WTC11 (cell line): ENCODE measurements at regions not wholly inside any gene's neighbourhood (a gene's known extent, or its start where the extent isn't known, plus 50 kb on each side); places are given as distances from the start of the nearest gene placed in this dataset.

ENCODE experiments used
- ATAC-seq: fragments of 200-7000 bp; cut with Tn5 transposase; 2 replicates; pipeline ENCODE4 v1.10.0; 2021; ENCODE audit warnings: mild to moderate bottlenecking, moderate library complexity
- CTCF ChIA-PET: fragments of 300-600 bp; sonication (Branson Sonifier 250); formaldehyde crosslinking; loops from one replicate; lab custom pipeline; 2021; ENCODE audit warnings: antibody characterized with exemption; lab: Charles Lee
- POLR2A ChIA-PET: fragments of 350-600 bp; sonication (Branson Sonifier 250); formaldehyde crosslinking; loops from one replicate; lab custom pipeline; 2021; ENCODE audit warnings: antibody characterized with exemption; lab: Charles Lee
- DNase-seq: peaks from one replicate; pipeline ENCODE4 v3.0.0; 2021; ENCODE audit warnings: low spot score
- H3K27ac Mint-ChIP-seq: 2 replicates; pipeline ENCODE4 v1.8.0; 2021; ENCODE audit warnings: mixed read lengths
- H3K27me3 Mint-ChIP-seq: 2 replicates; pipeline ENCODE4 v1.8.0; 2021; ENCODE audit warnings: low read depth, mild to moderate bottlenecking, moderate library complexity, mixed read lengths
- H3K36me3 Mint-ChIP-seq: 2 replicates; pipeline ENCODE4 v1.8.0; 2021; ENCODE audit warnings: mixed read lengths
- H3K4me1 Mint-ChIP-seq: 2 replicates; pipeline ENCODE4 v1.8.0; 2022; ENCODE audit warnings: mixed read lengths
- H3K4me3 Mint-ChIP-seq: 2 replicates; pipeline ENCODE4 v1.8.0; 2021; ENCODE audit warnings: mild to moderate bottlenecking, moderate library complexity, mixed read lengths
- H3K9me3 Mint-ChIP-seq: 2 replicates; pipeline ENCODE4 v1.8.0; 2021; ENCODE audit warnings: mixed read lengths
- CBFB ChIP-seq: sonication (generic); formaldehyde crosslinking; IDR thresholded peaks from 2 replicates; pipeline ENCODE4 v1.8.1; 2022; ENCODE audit warnings: mild to moderate bottlenecking, low read depth, missing genetic modification reagents
- CREB1 ChIP-seq: sonication (generic); formaldehyde crosslinking; IDR thresholded peaks from 2 replicates; pipeline ENCODE4 v1.8.0; 2023; ENCODE audit warnings: mild to moderate bottlenecking, missing genetic modification reagents
- EMX1 ChIP-seq: fragments of 250-450 bp; sonication (Bioruptor Pico); IDR thresholded peaks from 2 replicates; pipeline ENCODE4 v1.8.0; 2021; ENCODE audit warnings: mild to moderate bottlenecking
- ESRRA ChIP-seq: sonication (generic); formaldehyde crosslinking; IDR thresholded peaks from 2 replicates; pipeline ENCODE4 v1.8.1; 2022; ENCODE audit warnings: mild to moderate bottlenecking, missing genetic modification reagents, borderline replicate concordance
- ETV6 ChIP-seq: sonication (generic); formaldehyde crosslinking; IDR thresholded peaks from 2 replicates; pipeline ENCODE4 v1.8.1; 2022; ENCODE audit warnings: mild to moderate bottlenecking, missing genetic modification reagents
- HMGXB4 ChIP-seq: sonication (generic); formaldehyde crosslinking; IDR thresholded peaks from 2 replicates; pipeline ENCODE4 v1.8.1; 2023; ENCODE audit warnings: mild to moderate bottlenecking, moderate library complexity, missing genetic modification reagents
- IRF2 ChIP-seq: sonication (generic); formaldehyde crosslinking; IDR thresholded peaks from 2 replicates; pipeline ENCODE4 v1.8.0; 2022; ENCODE audit warnings: low read depth, missing genetic modification reagents, borderline replicate concordance
- JAZF1 ChIP-seq: fragments of 250-450 bp; sonication (Bioruptor Pico); IDR thresholded peaks from 2 replicates; pipeline ENCODE4 v1.9.0; 2021; ENCODE audit warnings: moderate library complexity, mild to moderate bottlenecking, inconsistent platforms
- MYBL2 ChIP-seq: sonication (generic); formaldehyde crosslinking; IDR thresholded peaks from 2 replicates; pipeline ENCODE4 v1.8.1; 2023; ENCODE audit warnings: mild to moderate bottlenecking, moderate library complexity, missing genetic modification reagents
- NFE2L1 ChIP-seq: sonication (generic); formaldehyde crosslinking; IDR thresholded peaks from 2 replicates; pipeline ENCODE4 v1.8.1; 2023; ENCODE audit warnings: missing genetic modification reagents
- NFYB ChIP-seq: sonication (generic); formaldehyde crosslinking; conservative IDR thresholded peaks from 2 replicates; pipeline ENCODE4 v1.8.0; 2022; ENCODE audit warnings: low read depth, missing genetic modification reagents
- NR2C2 ChIP-seq: sonication (generic); formaldehyde crosslinking; IDR thresholded peaks from 2 replicates; pipeline ENCODE4 v1.8.0; 2022; ENCODE audit warnings: mild to moderate bottlenecking, missing genetic modification reagents
- OVOL2 ChIP-seq: fragments of 250-450 bp; sonication (Bioruptor Pico); IDR thresholded peaks from 2 replicates; pipeline ENCODE4 v1.9.0; 2021; ENCODE audit warnings: mild to moderate bottlenecking, borderline replicate concordance
- SMAD4 ChIP-seq: sonication (generic); formaldehyde crosslinking; IDR thresholded peaks from 2 replicates; pipeline ENCODE4 v1.8.0; 2022; ENCODE audit warnings: mild to moderate bottlenecking, missing genetic modification reagents
- STAT6 ChIP-seq: sonication (generic); formaldehyde crosslinking; conservative IDR thresholded peaks from 2 replicates; pipeline ENCODE4 v1.8.1; 2023; ENCODE audit warnings: mild to moderate bottlenecking, low read depth, missing genetic modification reagents, moderate library complexity
- TEAD1 ChIP-seq: sonication (generic); formaldehyde crosslinking; IDR thresholded peaks from 2 replicates; pipeline ENCODE4 v1.8.0; 2022; ENCODE audit warnings: mild to moderate bottlenecking, missing genetic modification reagents
- TEAD4 ChIP-seq: sonication (generic); formaldehyde crosslinking; IDR thresholded peaks from 2 replicates; pipeline ENCODE4 v1.8.0; 2022; ENCODE audit warnings: mild to moderate bottlenecking, missing genetic modification reagents
- ZNF317 ChIP-seq: sonication (generic); formaldehyde crosslinking; IDR thresholded peaks from 2 replicates; pipeline ENCODE4 v1.8.1; 2023; ENCODE audit warnings: low read depth, mild to moderate bottlenecking, moderate library complexity, missing genetic modification reagents, borderline replicate concordance
- ZNF423 ChIP-seq: fragments of 250-450 bp; sonication (Bioruptor Pico); IDR thresholded peaks from 2 replicates; pipeline ENCODE4 v2.1.2; 2022; ENCODE audit warnings: mild to moderate bottlenecking, moderate library complexity
- TF ChIP-seq, protein P1 (sequence below): sonication (generic); formaldehyde crosslinking; conservative IDR thresholded peaks from 2 replicates; pipeline ENCODE4 v1.8.1; 2022; ENCODE audit warnings: mild to moderate bottlenecking, missing genetic modification reagents
- TF ChIP-seq, protein P2 (sequence below): sonication (generic); formaldehyde crosslinking; IDR thresholded peaks from 2 replicates; pipeline ENCODE4 v1.8.1; 2023; ENCODE audit warnings: mild to moderate bottlenecking, missing genetic modification reagents, moderate library complexity

GRCh38 chr7:115838829-115839228, 191.7 kb downstream of the TFEC start:
- Mint-ChIP-seq H3K4me1 (peaks cover 3% of the 10 kb centered on the region; the same call in 1 of the 2 replicates), H3K36me3 (no peaks in the 10 kb centered on the region), H3K27me3 (no peaks in the 10 kb centered on the region), H3K4me3 (no peak overlapping the region), H3K9me3 (peaks cover 5% of the 10 kb centered on the region; the same call in 1 of the 2 replicates), H3K27ac (no peak overlapping the region)
- ChIA-PET CTCF (no interaction called here), POLR2A (no interaction called here)
- ATAC-seq: no peak
- no peak for TF ChIP-seq ZNF317 (CRISPR knock-in tag)
- no peak for TF ChIP-seq NR2C2 (CRISPR knock-in tag)
- TF ChIP-seq EMX1 (CRISPR knock-in tag): no peak
- TF ChIP-seq, protein P1, sequence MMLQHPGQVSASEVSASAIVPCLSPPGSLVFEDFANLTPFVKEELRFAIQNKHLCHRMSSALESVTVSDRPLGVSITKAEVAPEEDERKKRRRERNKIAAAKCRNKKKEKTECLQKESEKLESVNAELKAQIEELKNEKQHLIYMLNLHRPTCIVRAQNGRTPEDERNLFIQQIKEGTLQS (CRISPR knock-in tag): no peak
- TF ChIP-seq SMAD4: no peak
- TF ChIP-seq ETV6 (CRISPR knock-in tag): no peak
- no peak for TF ChIP-seq CBFB (CRISPR knock-in tag)
- TF ChIP-seq TEAD1: no peak
- no peak for TF ChIP-seq ESRRA (CRISPR knock-in tag)
- no peak for TF ChIP-seq OVOL2 (CRISPR knock-in tag)
- no peak for TF ChIP-seq HMGXB4 (CRISPR knock-in tag)
- no peak for TF ChIP-seq MYBL2 (CRISPR knock-in tag)
- no peak for TF ChIP-seq STAT6 (CRISPR knock-in tag)
- TF ChIP-seq CREB1 (CRISPR knock-in tag): no peak
- TF ChIP-seq NFYB (CRISPR knock-in tag): no peak
- TF ChIP-seq JAZF1 (CRISPR knock-in tag): no peak
- TF ChIP-seq ZNF423 (CRISPR knock-in tag): no peak
- no peak for DNase-seq

DNA sequence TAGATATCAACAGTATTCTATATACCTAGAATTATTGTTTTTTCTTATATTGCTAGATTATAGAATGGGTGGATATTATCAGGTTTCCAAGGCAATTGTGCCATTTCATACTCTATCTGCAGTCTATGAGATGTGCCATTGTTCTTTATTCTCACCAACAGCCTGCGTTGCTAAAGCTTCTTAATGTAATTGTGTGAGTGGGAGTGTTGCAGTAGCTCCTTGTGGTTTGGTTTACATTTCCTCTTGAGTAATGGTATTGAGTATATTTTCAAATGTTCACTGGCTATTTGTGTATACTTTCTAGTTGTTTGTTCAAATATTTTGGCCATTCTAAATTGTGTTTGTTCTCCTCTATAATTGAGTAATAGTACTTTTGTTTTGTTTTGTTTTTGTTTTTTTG, 199.2 kb downstream of the TFEC start:
- H3K4me1 Mint-ChIP-seq: peaks cover 12% of the 10 kb centered on the region

DNA sequence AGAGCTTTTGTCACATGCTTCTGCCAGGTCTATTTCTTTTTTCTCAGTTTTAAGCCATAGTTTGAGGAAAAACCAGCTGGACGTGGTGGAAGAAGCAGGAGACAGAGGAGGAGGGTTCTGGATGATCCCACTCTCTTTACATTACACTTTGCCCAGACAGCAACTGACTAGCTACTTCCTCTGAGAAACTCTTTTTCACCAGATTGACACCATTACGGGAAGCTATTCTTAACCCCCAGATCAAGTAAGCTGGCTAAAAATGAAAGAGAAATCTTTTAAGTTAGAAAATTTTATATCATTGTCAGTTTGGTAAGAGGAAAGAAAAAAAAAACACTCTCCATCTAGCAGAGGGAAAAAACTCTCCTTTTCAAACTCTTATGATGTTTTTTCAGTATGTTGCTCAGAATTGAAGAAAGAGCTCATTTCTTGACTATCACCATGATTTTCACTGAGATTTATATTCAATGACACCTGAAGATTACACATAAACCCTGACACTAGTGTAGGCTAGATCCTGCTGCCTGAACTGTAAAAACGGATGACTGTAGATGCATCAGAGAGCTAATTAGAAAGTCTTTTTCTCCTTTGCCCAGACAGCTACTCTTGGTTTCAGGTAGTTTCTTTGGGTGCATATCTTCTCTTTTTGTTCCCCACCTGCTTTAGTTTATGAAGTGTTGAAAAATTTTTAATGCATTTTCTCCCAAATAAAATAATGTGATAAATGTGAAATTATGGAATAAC, 203.1 kb downstream of the TFEC start:
- H3K4me3 Mint-ChIP-seq: no peak overlapping the region
- ATAC-seq (no peak), DNase-seq (no peak)
- ChIA-PET CTCF (interaction anchor here (0.7 to 1.5 kb wide), 2 partner anchors 11 to 1746 kb away, joined by 3 to 5 read pairs; no protein-coding TSS in a partner anchor), POLR2A (interaction anchor here (0.5 kb wide), 1 partner anchor 11 kb away, joined by 3 read pairs; no protein-coding TSS in a partner anchor)
- peaks cover 3% of the 10 kb centered on the region; the same call in 1 of the 2 replicates for H3K36me3 Mint-ChIP-seq
- H3K27me3 Mint-ChIP-seq: no peaks in the 10 kb centered on the region
- H3K4me1 Mint-ChIP-seq: peaks cover 22% of the 10 kb centered on the region
- H3K27ac Mint-ChIP-seq: no peak overlapping the region
- TF ChIP-seq, protein P2, sequence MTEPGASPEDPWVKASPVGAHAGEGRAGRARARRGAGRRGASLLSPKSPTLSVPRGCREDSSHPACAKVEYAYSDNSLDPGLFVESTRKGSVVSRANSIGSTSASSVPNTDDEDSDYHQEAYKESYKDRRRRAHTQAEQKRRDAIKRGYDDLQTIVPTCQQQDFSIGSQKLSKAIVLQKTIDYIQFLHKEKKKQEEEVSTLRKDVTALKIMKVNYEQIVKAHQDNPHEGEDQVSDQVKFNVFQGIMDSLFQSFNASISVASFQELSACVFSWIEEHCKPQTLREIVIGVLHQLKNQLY: no peak
- TF ChIP-seq TEAD4 (CRISPR knock-in tag): no peak
- no peak for TF ChIP-seq IRF2 (CRISPR knock-in tag)
- no peak for TF ChIP-seq NFE2L1 (CRISPR knock-in tag)
- H3K9me3 Mint-ChIP-seq: peaks cover 4% of the 10 kb centered on the region; the same call in 1 of the 2 replicates

More for the DNA sequence above, 199.2 kb downstream of the TFEC start:
- POLR2A ChIA-PET: no interaction called here
- CTCF ChIA-PET: no interaction called here
- peaks cover 4% of the 10 kb centered on the region; the same call in 1 of the 2 replicates for H3K9me3 Mint-ChIP-seq
- H3K27ac Mint-ChIP-seq: no peak overlapping the region
- H3K4me3 Mint-ChIP-seq: no peak overlapping the region
- no peaks in the 10 kb centered on the region for H3K27me3 Mint-ChIP-seq
- ATAC-seq (no peak), DNase-seq (no peak)
- TF ChIP-seq JAZF1 (CRISPR knock-in tag): no peak
- no peaks in the 10 kb centered on the region for H3K36me3 Mint-ChIP-seq
